ENCODE measurements at regions not wholly inside any gene's neighbourhood (a gene's known extent, or its start where the extent isn't known, plus 50 kb on each side); places are given as distances from the start of the nearest gene placed in this dataset.

DNA sequence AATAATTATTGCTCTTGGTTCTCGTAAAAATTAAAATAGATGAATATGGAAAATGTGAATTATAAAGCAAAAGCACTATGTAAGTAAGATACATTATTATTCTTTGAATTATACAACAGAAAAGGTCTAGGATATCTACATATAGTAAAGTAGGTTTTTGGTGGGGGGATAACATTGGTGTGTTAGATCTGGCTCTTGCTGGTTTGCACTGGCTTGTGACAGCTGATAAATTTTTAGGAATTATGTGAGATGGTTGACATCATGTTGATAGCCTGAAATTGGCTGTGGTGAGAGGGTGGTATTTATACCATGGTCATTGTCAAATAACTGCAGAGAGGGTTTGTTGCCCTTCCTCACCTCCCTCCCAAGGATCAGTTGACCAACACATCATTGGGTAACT is 50.7 kb upstream of the BTG1 start:
- Histone ChIP-seq H3K36me3 (ENCODE audit: low read depth) (no peaks in the 10 kb centered on the region), H3K4me1 (ENCODE audit: low read depth) (no peaks in the 10 kb centered on the region), H3K4me3 (no peak overlapping the region), H3K9me3 (peaks cover 3% of the 10 kb centered on the region)
- no peak for DNase-seq
- ATAC-seq: no peak
- intact Hi-C loops (cut with DNase I, micrococcal nuclease): no loop called here
- TF ChIP-seq CTCF (IDR thresholded peaks at IDR 0.05): no peak

Data from mucosa of descending colon (tissue), 3 donors.